Muscle layer of duodenum (tissue), 2 donors: ENCODE measurements at regions not wholly inside any gene's neighbourhood (a gene's known extent, or its start where the extent isn't known, plus 50 kb on each side); places are given as distances from the start of the nearest gene placed in this dataset.

ENCODE experiments used
- H3K27ac ChIP-seq: one replicate; pipeline ENCODE4 v1.7.0; 2013; ENCODE audit warnings: mild to moderate bottlenecking, low read length
- H3K27me3 ChIP-seq: one replicate; pipeline ENCODE4 v1.7.0; 2013; ENCODE audit warnings: low read depth, mild to moderate bottlenecking, control low read depth, low read length
- H3K36me3 ChIP-seq, 2 donors: one replicate each; pipeline ENCODE4 v1.7.0; 2013; ENCODE audit warnings: low read length in 2 of 2, control low read depth in 1 of 2, mild to moderate bottlenecking in 1 of 2; ENCODE audit not compliant: insufficient read depth in 2 of 2, control insufficient read depth in 1 of 2
- H3K4me1 ChIP-seq, 2 donors: one replicate each; pipeline ENCODE4 v1.7.0; 2013; ENCODE audit warnings: low read length in 2 of 2, mild to moderate bottlenecking in 2 of 2, control low read depth in 1 of 2, moderate library complexity in 1 of 2; ENCODE audit not compliant: insufficient read depth in 2 of 2, control insufficient read depth in 1 of 2
- H3K4me3 ChIP-seq, 2 donors: one replicate each; pipeline ENCODE4 v1.7.0; 2013; ENCODE audit warnings: low read length in 2 of 2, low read depth in 1 of 2, mild to moderate bottlenecking in 1 of 2
- H3K9me3 ChIP-seq, 2 donors: one replicate each; pipeline ENCODE4 v1.7.0; 2013; ENCODE audit warnings: low read length in 2 of 2, control low read depth in 1 of 2, mild to moderate bottlenecking in 1 of 2; ENCODE audit not compliant: control insufficient read depth in 1 of 2
- donor health status: healthy.

- no peaks in the 10 kb centered on the region for H3K4me1 ChIP-seq
- H3K4me3 ChIP-seq: no peak overlapping the region
- no peak overlapping the region for H3K27ac ChIP-seq
- H3K9me3 ChIP-seq: no peaks in the 10 kb centered on the region
- H3K36me3 ChIP-seq: peaks cover 0 to 8% of the 10 kb centered on the region in 2 donors
- no peaks in the 10 kb centered on the region for H3K27me3 ChIP-seq
Measured at GRCh38 chr6:159594106-159594749, 98.8 kb downstream of the SOD2 start.

- H3K27ac ChIP-seq: no peak overlapping the region
- no peaks in the 10 kb centered on the region for H3K4me1 ChIP-seq
- no peaks in the 10 kb centered on the region for H3K9me3 ChIP-seq
- H3K27me3 ChIP-seq: no peaks in the 10 kb centered on the region
- H3K36me3 ChIP-seq: peaks cover 0 to 8% of the 10 kb centered on the region in 2 donors
- H3K4me3 ChIP-seq: no peak overlapping the region
Measured at GRCh38 chr6:159590835-159591234, 102.2 kb downstream of the SOD2 start.

GRCh38 chr6:159586684-159587083 is 106.4 kb downstream of the SOD2 start:
- H3K4me3 ChIP-seq: no peak overlapping the region
- H3K4me1 ChIP-seq: no peaks in the 10 kb centered on the region
- H3K9me3 ChIP-seq: no peaks in the 10 kb centered on the region
- H3K27ac ChIP-seq: no peak overlapping the region
- no peaks in the 10 kb centered on the region for H3K36me3 ChIP-seq
- no peaks in the 10 kb centered on the region for H3K27me3 ChIP-seq

GRCh38 chr6:159582736-159583135 is 110.3 kb downstream of the SOD2 start:
- no peak overlapping the region for H3K4me3 ChIP-seq

GRCh38 chr6:159578629-159579028 is 114.4 kb downstream of the SOD2 start:
- Histone ChIP-seq H3K36me3 (no peaks in the 10 kb centered on the region), H3K27me3 (no peaks in the 10 kb centered on the region), H3K9me3 (no peaks in the 10 kb centered on the region), H3K27ac (no peak overlapping the region), H3K4me3 (no peak overlapping the region), H3K4me1 (no peaks in the 10 kb centered on the region)

More at GRCh38 chr6:159582736-159583135, 110.3 kb downstream of the SOD2 start:
- H3K9me3 ChIP-seq: no peaks in the 10 kb centered on the region
- no peaks in the 10 kb centered on the region for H3K27me3 ChIP-seq
- no peaks in the 10 kb centered on the region for H3K4me1 ChIP-seq
- no peak overlapping the region for H3K27ac ChIP-seq
- no peaks in the 10 kb centered on the region for H3K36me3 ChIP-seq

- Histone ChIP-seq H3K27ac (no peak overlapping the region), H3K4me3 (no peak overlapping the region), H3K9me3 (no peaks in the 10 kb centered on the region), H3K36me3 (no peaks in the 10 kb centered on the region), H3K27me3 (no peaks in the 10 kb centered on the region), H3K4me1 (no peaks in the 10 kb centered on the region)
Measured at GRCh38 chr6:159577564-159577963, 115.5 kb downstream of the SOD2 start.

GRCh38 chr6:159572439-159573110 is 120.5 kb downstream of the SOD2 start:
- no peaks in the 10 kb centered on the region for H3K4me1 ChIP-seq
- H3K4me3 ChIP-seq: no peak overlapping the region
- peaks cover 0 to 4% of the 10 kb centered on the region in 2 donors for H3K36me3 ChIP-seq
- H3K9me3 ChIP-seq: peaks cover 6 to 12% of the 10 kb centered on the region in 2 donors
- no peaks in the 10 kb centered on the region for H3K27me3 ChIP-seq
- H3K27ac ChIP-seq: no peak overlapping the region

GRCh38 chr6:159565181-159565710 is 127.8 kb downstream of the SOD2 start:
- peaks cover 6 to 12% of the 10 kb centered on the region in 2 donors for H3K9me3 ChIP-seq
- H3K36me3 ChIP-seq: peaks cover 0 to 4% of the 10 kb centered on the region in 2 donors
- H3K4me3 ChIP-seq: no peak overlapping the region
- no peak overlapping the region for H3K27ac ChIP-seq
- H3K27me3 ChIP-seq: no peaks in the 10 kb centered on the region
- H3K4me1 ChIP-seq: no peaks in the 10 kb centered on the region

GRCh38 chr6:159564456-159564855 is 128.6 kb downstream of the SOD2 start:
- Histone ChIP-seq H3K4me1 (no peaks in the 10 kb centered on the region), H3K9me3 (peaks cover 3 to 6% of the 10 kb centered on the region in 2 donors), H3K4me3 (no peak overlapping the region), H3K36me3 (peaks cover 0 to 4% of the 10 kb centered on the region in 2 donors), H3K27ac (no peak overlapping the region), H3K27me3 (no peaks in the 10 kb centered on the region)

- no peak overlapping the region for H3K4me3 ChIP-seq
- H3K9me3 ChIP-seq: no peaks in the 10 kb centered on the region
- H3K27ac ChIP-seq: no peak overlapping the region
- no peaks in the 10 kb centered on the region for H3K27me3 ChIP-seq
- H3K4me1 ChIP-seq: no peaks in the 10 kb centered on the region
- no peaks in the 10 kb centered on the region for H3K36me3 ChIP-seq
Measured at GRCh38 chr6:159557031-159557430, 136.0 kb downstream of the SOD2 start.

GRCh38 chr6:159555082-159555875 is 137.8 kb downstream of the SOD2 start:
- Histone ChIP-seq H3K27ac (no peak overlapping the region), H3K4me1 (no peaks in the 10 kb centered on the region), H3K4me3 (no peak overlapping the region), H3K27me3 (no peaks in the 10 kb centered on the region), H3K9me3 (peaks cover 0 to 2% of the 10 kb centered on the region in 2 donors), H3K36me3 (no peaks in the 10 kb centered on the region)
